PC-3 (cell line): ENCODE measurements at regions not wholly inside any gene's neighbourhood (a gene's known extent, or its start where the extent isn't known, plus 50 kb on each side); places are given as distances from the start of the nearest gene placed in this dataset.
"Not testable (repeated sequence)": the region's sequence is repeated elsewhere in the genome, so short reads cannot be mapped to it uniquely, and the experiment has no call there.

Experiments used
- CTCF ChIP-seq: fragments of 300-600 bp; sonication (generic); conservative IDR thresholded peaks from 2 replicates; pipeline ENCODE4 v1.5.1; 2017; ENCODE audit warnings: antibody characterized with exemption, low read depth, mild to moderate bottlenecking, low read length
- EZH2 ChIP-seq: fragments of 300-600 bp; sonication (generic); IDR thresholded peaks from one replicate; pipeline ENCODE4 v1.6.1; 2017; ENCODE audit warnings: antibody characterized with exemption, mild to moderate bottlenecking, low read length; ENCODE audit not compliant: unreplicated experiment
- EZH2phosphoT487 ChIP-seq: fragments of 300-600 bp; sonication (generic); IDR thresholded peaks from 2 replicates; pipeline ENCODE4 v1.6.1; 2018; ENCODE audit warnings: mild to moderate bottlenecking, antibody characterized with exemption, low read length, borderline replicate concordance

DNA sequence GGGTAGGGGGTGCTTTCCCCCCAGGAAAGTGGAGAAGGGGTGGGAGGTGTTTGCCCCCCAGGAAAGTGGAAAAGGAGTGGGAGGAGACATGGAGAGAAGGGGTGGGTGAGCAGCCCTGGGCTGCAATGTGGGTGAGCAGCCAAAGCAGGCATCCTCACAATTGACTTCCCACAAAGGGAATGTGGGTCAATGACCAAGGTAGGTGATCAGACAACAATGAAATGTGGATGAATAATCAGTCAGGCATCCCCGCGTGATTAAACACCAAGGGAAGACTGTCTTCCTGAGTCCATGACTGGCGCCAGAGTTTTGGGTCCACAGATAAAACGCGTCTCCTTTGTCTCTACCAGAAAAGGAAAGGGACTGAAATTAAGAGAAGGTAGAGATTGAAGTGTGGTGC lies 558.8 kb downstream of the ADGRL2 start:
- TF ChIP-seq CTCF, EZH2phosphoT487, EZH2: not testable (repeated sequence)
